ENCODE measurements at regions not wholly inside any gene's neighbourhood (a gene's known extent, or its start where the extent isn't known, plus 50 kb on each side); places are given as distances from the start of the nearest gene placed in this dataset.

- TF ChIP-seq CREB1 (IDR thresholded peaks at IDR 0.05; ENCODE audit: low read depth): no peak
- no peak for TF ChIP-seq MAX (IDR thresholded peaks at IDR 0.05)
- no peak for TF ChIP-seq NFIC (IDR thresholded peaks at IDR 0.05)
- TF ChIP-seq USF1 (IDR thresholded peaks at IDR 0.05): no peak
- TF ChIP-seq TAF1 (IDR thresholded peaks at IDR 0.05; ENCODE audit: low read depth): no peak
- no peak for TF ChIP-seq CEBPB (IDR thresholded peaks at IDR 0.05)
- TF ChIP-seq EGR1 (IDR thresholded peaks at IDR 0.05): no peak
Measured at GRCh38 chr16:86038926-86039310, 140.0 kb downstream of the IRF8 start.

All from Ishikawa (cell line).